ENCODE measurements at regions not wholly inside any gene's neighbourhood (a gene's known extent, or its start where the extent isn't known, plus 50 kb on each side); places are given as distances from the start of the nearest gene placed in this dataset.

GRCh38 chr10:78905015-78905956, 163.5 kb upstream of the ZMIZ1 start:
- DNase-seq (ENCODE audit: low spot score), result no peak

DNA sequence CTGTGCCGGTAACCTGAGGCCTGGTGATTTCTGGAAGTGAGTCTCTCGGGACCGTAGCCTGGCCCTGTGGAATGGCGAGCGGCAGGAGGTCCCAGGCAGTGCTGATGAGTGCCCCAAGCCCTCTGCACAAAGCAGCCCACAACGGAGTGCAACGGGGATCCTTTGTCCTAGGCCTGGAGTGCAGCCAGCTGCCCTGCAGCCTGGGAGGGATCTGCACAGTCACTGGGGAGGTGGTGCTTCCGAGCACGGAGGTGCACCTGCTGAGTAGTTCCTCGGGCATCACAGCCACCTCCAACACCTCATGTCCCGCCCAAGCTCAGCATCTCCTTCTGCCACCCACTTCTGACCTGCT, 162.8 kb upstream of the ZMIZ1 start:
- DNase-seq (ENCODE audit: low spot score), result no peak

- DNase-seq (ENCODE audit: low spot score), result no peak
Measured at GRCh38 chr10:78906734-78907390, 161.9 kb upstream of the ZMIZ1 start.

DNA sequence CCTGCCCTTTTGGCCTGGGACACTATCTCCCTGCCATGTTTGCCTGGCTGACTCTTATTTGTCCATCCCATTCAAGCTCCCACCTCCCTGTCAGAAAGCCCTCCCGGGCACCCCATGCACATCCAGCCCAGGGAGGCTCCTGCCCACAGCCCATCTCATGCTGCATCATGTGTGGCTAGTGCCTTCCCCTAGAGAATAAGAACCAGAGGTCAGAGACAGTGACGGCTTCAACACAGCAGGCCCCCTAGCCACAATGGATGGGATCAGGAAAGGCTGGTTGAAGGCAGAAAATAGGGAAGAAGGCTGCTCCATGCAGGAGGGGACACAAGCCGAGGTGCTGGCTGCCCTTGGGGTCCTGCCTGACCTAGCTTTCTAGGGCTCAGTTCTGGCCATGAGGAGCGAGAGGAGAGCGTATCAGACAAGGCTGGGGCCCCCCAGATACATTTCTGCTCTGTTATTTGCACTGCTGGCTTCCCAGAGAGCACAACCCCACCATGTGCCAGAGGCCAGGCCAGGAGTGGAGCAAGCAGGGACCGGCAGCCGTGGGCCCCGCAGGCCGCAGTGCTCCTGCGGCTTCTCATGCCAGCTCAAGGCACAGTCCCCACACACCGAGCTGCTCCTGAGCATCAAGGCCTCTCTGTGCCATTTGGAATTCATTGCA, 161.1 kb upstream of the ZMIZ1 start:
- no peak for DNase-seq (ENCODE audit: low spot score)

GRCh38 chr10:78909221-78909620, 159.5 kb upstream of the ZMIZ1 start:
- no peak for DNase-seq (ENCODE audit: low spot score)

- DNase-seq (ENCODE audit: low spot score), result no peak
Measured at GRCh38 chr10:78910021-78910420, 158.7 kb upstream of the ZMIZ1 start.

DNA sequence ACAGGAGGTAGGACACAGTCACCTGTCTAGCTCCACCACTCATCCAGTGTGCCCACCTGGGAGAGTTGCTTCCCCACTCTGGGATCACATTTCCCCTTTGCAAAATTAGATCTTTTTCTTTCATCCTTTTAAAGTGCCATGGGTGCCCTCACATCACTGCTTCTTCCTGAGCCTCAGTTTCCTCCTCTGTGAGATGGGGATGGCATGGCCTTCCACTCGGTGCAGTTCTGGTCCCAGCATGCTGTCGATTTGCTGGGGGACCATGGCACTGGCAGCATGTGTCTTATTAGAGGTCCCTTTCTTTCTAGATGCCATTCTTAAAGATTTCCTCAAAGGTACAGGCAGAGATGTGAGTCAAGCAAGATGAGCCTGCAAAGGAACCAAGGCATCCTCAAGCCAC, 158.3 kb upstream of the ZMIZ1 start:
- DNase-seq (ENCODE audit: low spot score), result no peak

- no peak for DNase-seq (ENCODE audit: low spot score)
Measured at GRCh38 chr10:78910886-78911285, 157.9 kb upstream of the ZMIZ1 start.

DNA sequence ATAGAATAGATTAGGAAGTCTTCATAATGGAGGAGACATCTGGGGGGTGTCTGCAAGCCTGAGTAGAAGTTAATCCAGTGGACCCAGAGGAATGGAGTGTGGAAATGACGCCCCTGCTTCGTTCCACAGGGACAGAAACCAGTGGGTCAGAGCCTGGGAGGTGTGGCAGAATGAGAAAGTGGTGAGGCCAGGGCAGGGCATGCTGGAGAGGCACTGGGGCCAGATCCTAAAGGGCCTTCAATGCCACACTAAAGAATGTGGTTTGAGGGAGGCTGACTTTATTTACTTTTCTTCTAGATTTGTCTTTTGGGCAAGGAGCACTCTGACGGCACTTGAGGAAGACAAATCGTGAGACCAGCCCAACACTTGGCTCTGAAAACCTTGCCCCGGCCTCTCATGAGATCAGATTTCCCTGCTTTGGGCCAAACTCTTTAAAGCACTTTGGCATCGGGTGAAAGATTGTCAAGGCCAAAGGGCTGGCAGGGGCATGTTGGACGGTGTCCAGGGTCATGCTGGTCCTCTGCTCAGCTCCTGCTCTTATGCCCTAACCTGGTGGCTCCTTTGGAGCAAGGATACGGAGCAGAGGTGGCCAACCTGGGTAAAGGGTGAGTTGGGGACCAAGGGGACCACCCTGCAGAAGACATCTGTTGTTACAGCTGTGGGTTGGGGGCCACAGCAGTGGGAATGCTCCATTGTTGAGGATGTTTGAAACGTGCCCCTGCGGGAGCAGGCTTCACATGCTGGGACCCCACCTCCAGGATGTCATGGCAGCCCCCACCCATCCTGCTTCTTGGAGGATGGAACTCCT, 157.0 kb upstream of the ZMIZ1 start:
- DNase-seq (ENCODE audit: low spot score), result no peak

- no peak for DNase-seq (ENCODE audit: low spot score)
Measured at GRCh38 chr10:78912361-78913218, 156.2 kb upstream of the ZMIZ1 start.

DNA sequence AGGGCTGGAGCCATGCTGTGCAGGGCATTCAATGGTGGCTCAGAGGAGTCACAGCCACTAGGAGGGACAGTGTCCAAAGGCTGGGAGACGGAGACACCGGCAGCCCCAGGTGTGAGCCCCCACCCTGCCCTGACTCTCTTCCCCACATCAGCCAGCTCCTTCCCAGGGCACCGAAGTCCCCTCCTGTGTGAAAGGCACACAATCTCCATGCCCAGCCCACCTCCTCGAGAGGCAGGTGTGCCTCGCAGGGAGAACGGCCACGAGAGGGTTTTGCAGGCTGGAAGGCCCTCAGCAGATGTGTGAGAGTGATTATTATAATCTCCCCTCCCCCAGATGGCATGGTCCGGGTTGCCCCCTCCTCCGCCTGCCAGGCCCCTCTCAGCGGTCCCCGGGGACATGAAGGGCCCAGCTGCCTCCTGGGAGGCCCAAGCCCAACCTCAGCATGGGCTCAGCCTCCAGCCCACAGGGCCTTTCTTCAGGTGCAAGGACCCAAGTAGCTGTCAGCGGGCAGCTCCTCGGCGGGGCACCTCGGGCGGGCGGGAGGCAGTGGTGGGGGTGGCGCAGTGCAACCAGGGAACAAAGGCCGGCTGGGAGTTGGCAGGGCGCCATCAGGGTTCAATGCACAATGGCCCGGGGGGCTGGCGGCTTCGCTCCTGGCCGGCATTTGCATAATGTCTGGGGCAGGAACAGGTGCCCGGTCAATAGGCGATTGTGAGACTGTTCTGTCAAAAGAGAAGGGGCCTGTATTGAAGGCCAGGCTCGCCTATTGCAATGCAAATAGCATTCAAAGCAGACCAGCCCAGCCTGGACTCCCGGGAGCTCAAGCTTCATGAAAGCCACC, 155.3 kb upstream of the ZMIZ1 start:
- no peak for DNase-seq (ENCODE audit: low spot score)

DNA sequence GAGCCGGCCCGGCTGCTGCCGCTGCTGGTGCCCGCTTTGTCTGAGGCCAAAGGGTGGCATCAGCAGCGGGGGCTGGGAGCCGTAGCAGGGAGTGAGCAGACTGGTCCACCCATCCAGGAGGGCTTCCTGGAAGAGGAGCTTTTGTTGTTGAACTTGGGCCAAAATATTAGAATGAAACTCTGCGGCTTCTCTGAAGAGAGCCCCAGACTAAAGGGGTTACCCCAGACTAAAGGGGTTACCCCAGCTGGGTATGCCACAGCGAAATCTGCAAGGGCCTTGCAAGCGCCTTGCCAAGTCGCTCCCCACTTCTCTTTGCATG, 154.7 kb upstream of the ZMIZ1 start:
- DNase-seq (ENCODE audit: low spot score), result no peak

DNA sequence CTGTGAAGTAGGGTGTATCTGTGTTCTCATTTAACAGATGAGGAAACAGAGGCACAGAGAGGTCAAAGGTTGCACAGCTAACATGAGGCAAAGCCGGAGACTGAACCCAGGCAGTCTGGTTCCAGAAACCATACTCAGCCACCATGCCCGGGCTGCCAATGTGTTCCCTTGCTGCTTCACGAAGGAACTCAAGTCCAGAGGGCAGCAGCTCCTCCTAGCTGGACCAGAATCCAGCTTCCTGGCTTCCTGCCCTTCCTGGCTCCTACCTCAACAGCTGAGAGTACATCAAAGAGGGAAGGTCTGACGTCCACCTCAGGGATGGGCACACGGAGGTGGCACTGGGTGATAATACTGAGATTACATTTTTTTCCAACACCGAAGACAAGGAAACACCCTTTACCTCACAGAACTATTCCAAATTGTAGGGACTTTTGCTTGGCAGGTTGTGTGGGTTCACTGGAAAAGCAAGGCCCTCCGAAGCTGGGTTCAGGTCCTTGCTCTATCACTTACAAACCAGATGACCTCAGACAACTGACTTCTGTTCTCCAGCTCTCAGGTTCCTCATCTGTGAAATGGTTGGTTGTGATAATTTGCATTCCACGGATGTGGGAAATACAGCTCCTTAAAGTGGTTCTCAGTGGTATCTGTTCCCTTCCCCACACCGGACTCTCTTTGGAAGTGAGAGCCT, 154.1 kb upstream of the ZMIZ1 start:
- no peak for DNase-seq (ENCODE audit: low spot score)

- DNase-seq (ENCODE audit: low spot score), result no peak
Measured at GRCh38 chr10:78915190-78915518, 153.6 kb upstream of the ZMIZ1 start.

- no peak for DNase-seq (ENCODE audit: low spot score)
Measured at GRCh38 chr10:78916227-78916626, 152.5 kb upstream of the ZMIZ1 start.

DNA sequence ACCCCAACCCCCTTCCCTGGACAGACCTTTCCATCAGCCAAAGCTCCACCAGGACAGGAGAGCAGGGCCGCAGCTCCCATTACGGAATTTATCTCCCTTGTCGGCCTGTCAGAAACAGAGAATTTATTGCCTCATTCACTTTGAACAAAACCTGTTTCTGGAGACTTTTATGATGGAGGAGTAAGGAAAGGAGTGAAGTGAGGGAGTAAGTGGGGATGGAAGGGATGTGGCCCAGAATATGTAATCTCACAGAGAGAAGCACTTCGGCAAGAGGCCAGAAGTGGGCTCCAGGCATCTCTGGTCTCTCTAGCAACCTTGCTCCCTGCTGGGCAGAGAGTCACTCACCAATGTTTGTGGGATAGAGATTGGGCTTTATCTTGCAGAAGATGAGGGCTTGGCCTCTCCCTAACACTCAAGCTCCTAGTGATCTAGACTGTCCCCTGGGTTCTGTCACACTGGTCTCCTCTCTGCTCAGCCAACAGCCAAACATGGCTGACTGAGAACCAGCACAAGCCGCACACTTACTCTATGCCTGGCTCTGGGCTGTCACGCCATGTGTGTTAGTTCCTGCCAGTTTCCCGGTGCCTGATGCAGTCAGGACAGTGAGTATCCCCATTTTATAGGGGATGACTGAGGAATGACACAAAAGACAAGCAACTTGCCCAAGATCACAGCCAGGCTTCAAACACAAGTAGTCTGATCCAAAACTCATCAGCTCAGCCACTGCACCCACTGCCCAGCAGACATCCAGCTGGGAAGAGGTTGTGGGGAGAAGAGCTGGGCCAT, 149.4 kb upstream of the ZMIZ1 start:
- no peak for DNase-seq (ENCODE audit: low spot score)

GRCh38 chr10:78920011-78920410, 148.8 kb upstream of the ZMIZ1 start:
- no peak for DNase-seq (ENCODE audit: low spot score)

- no peak for DNase-seq (ENCODE audit: low spot score)
Measured at GRCh38 chr10:78921895-78922294, 146.9 kb upstream of the ZMIZ1 start.

- no peak for DNase-seq (ENCODE audit: low spot score)
Measured at GRCh38 chr10:78923647-78924318, 145.0 kb upstream of the ZMIZ1 start.
